Panc1 (cell line): ENCODE measurements at regions not wholly inside any gene's neighbourhood (a gene's known extent, or its start where the extent isn't known, plus 50 kb on each side); places are given as distances from the start of the nearest gene placed in this dataset.

ENCODE experiments used
- ATAC-seq: fragments of 200-7000 bp; cut with Tn5 transposase; 2 replicates; pipeline ENCODE4 v1.9.1; 2020; ENCODE audit warnings: mild to moderate bottlenecking, moderate library complexity
- BruUV-seq: library from RNA; stranded (reverse); fragments of 400-500 nt; replicated peaks from 2 replicates; lab custom pipeline; 2021; lab: Mats Ljungman, UMichigan
- CTCF ChIA-PET: fragments of 300-600 bp; sonication (Branson Sonifier 250); formaldehyde crosslinking; loops from one replicate; lab custom pipeline; 2022; ENCODE audit warnings: antibody characterized with exemption; lab: Charles Lee
- POLR2A ChIA-PET: fragments of 300-600 bp; sonication (Branson Sonifier 250); formaldehyde crosslinking; loops from one replicate; lab custom pipeline; 2022; ENCODE audit warnings: antibody characterized with exemption; lab: Charles Lee
- DNase-seq: peaks from one replicate; pipeline ENCODE4 v3.0.0-alpha.2; 2010; ENCODE audit warnings: low read depth, low spot score
- H3K27ac ChIP-seq: 2 replicates; pipeline ENCODE4 v1.5.1; 2011; ENCODE audit warnings: mild to moderate bottlenecking, low read length, inconsistent platforms
- H3K27me3 ChIP-seq: fragments of 200-500 bp; sonication (Bioruptor generic); 2 replicates; pipeline ENCODE4 v1.6.0; 2014; ENCODE audit warnings: low read length, inconsistent platforms; ENCODE audit not compliant: control insufficient read depth, insufficient read depth
- H3K36me3 ChIP-seq: fragments of 200-500 bp; sonication (Bioruptor generic); 2 replicates; pipeline ENCODE4 v1.5.1; 2014; ENCODE audit warnings: inconsistent platforms, mild to moderate bottlenecking, low read length, moderate library complexity; ENCODE audit not compliant: control insufficient read depth, insufficient read depth
- H3K4me1 ChIP-seq: 2 replicates; pipeline ENCODE4 v1.5.1; 2011; ENCODE audit warnings: inconsistent platforms, mild to moderate bottlenecking, low read length, moderate library complexity; ENCODE audit not compliant: control insufficient read depth, insufficient read depth
- H3K4me3 ChIP-seq, 2 experiments: 2 replicates each; pipeline ENCODE4 v1.5.1; 2011 to 2012; ENCODE audit warnings: low read depth in 2 of 2, low read length in 2 of 2, mild to moderate bottlenecking in 2 of 2, inconsistent platforms in 1 of 2, moderate library complexity in 1 of 2
- H3K9me3 ChIP-seq: fragments of 200-500 bp; sonication (Bioruptor generic); 2 replicates; pipeline ENCODE4 v1.5.1; 2014; ENCODE audit warnings: low read depth, mild to moderate bottlenecking, inconsistent platforms, low read length, moderate library complexity; ENCODE audit not compliant: control insufficient read depth, insufficient read depth
- POLR2AphosphoS5 ChIP-seq: IDR thresholded peaks from 2 replicates; pipeline ENCODE4 v1.6.1; 2012; ENCODE audit warnings: mild to moderate bottlenecking, low read depth, low read length, moderate library complexity
- SIN3A ChIP-seq: IDR thresholded peaks from 2 replicates; pipeline ENCODE4 v1.6.1; 2012; ENCODE audit warnings: low read depth, mild to moderate bottlenecking, low read length, moderate library complexity, borderline replicate concordance; ENCODE audit not compliant: insufficient read depth
- TCF7L2 ChIP-seq: IDR thresholded peaks from 2 replicates; pipeline ENCODE4 v1.6.1; 2011; ENCODE audit warnings: mild to moderate bottlenecking, low read depth, low read length, inconsistent platforms
- in situ Hi-C: cut with HindIII; loops from 2 replicates; pipeline ENCODE4 v1.10.0; 2016; ENCODE audit warnings: low sequenced_read_pairs, low pct_unique_long_range_greater_than_20kb
- intact Hi-C: fragments of 100-400 bp; cut with micrococcal nuclease; formaldehyde crosslinking; loops from one replicate; pipeline ENCODE4 v1.10.0; 2022; ENCODE audit not compliant: unreplicated experiment
- TF ChIP-seq, protein P1 (sequence below): fragments of 450-650 bp; IDR thresholded peaks from 2 replicates; pipeline ENCODE4 v1.5.1; 2017; ENCODE audit warnings: mild to moderate bottlenecking
- TF ChIP-seq, protein P2 (sequence below), 2 experiments: IDR thresholded peaks; 2 replicates each; pipeline ENCODE4 v1.6.1; 2011 to 2012; ENCODE audit warnings: low read depth in 2 of 2, control low read depth in 1 of 2, low read length in 1 of 2, mild to moderate bottlenecking in 1 of 2, moderate library complexity in 1 of 2; ENCODE audit not compliant: insufficient read depth in 1 of 2

GRCh38 chr2:122830157-122830556, 1074.7 kb downstream of the TSN start:
- no peaks in the 10 kb centered on the region for H3K9me3 ChIP-seq
- DNase-seq, result no peak
- H3K36me3 ChIP-seq, result no peaks in the 10 kb centered on the region
- no peak for ATAC-seq
- POLR2A ChIA-PET, result no interaction called here
- TF ChIP-seq POLR2AphosphoS5 (no peak), SIN3A (no peak)
- H3K4me1 ChIP-seq, result 0 out of 2 replicates have a peak, but pooled peaks cover 2% of the 10 kb centered on the region
- no peak overlapping the region for H3K27ac ChIP-seq
- no peaks in the 10 kb centered on the region for H3K27me3 ChIP-seq
- in situ Hi-C loops (no loop called here), intact Hi-C loops (no loop called here)
- BruUV-seq, result no TSS peak
- no peak overlapping the region for H3K4me3 ChIP-seq
- CTCF ChIA-PET, result no interaction called here

GRCh38 chr2:122831649-122832048, 1076.2 kb downstream of the TSN start:
- ChIA-PET CTCF (no interaction called here), POLR2A (no interaction called here)
- Histone ChIP-seq H3K9me3 (no peaks in the 10 kb centered on the region), H3K36me3 (no peaks in the 10 kb centered on the region), H3K4me3 (no peak overlapping the region), H3K27me3 (no peaks in the 10 kb centered on the region), H3K4me1 (0 out of 2 replicates have a peak, but pooled peaks cover 2% of the 10 kb centered on the region), H3K27ac (no peak overlapping the region)
- DNase-seq (peak; percentile 36), ATAC-seq (no peak)
- no TSS peak for BruUV-seq
- intact Hi-C loops, result no loop called here
- TF ChIP-seq, protein P1, sequence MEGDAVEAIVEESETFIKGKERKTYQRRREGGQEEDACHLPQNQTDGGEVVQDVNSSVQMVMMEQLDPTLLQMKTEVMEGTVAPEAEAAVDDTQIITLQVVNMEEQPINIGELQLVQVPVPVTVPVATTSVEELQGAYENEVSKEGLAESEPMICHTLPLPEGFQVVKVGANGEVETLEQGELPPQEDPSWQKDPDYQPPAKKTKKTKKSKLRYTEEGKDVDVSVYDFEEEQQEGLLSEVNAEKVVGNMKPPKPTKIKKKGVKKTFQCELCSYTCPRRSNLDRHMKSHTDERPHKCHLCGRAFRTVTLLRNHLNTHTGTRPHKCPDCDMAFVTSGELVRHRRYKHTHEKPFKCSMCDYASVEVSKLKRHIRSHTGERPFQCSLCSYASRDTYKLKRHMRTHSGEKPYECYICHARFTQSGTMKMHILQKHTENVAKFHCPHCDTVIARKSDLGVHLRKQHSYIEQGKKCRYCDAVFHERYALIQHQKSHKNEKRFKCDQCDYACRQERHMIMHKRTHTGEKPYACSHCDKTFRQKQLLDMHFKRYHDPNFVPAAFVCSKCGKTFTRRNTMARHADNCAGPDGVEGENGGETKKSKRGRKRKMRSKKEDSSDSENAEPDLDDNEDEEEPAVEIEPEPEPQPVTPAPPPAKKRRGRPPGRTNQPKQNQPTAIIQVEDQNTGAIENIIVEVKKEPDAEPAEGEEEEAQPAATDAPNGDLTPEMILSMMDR, result no peak
- TF ChIP-seq, protein P2, sequence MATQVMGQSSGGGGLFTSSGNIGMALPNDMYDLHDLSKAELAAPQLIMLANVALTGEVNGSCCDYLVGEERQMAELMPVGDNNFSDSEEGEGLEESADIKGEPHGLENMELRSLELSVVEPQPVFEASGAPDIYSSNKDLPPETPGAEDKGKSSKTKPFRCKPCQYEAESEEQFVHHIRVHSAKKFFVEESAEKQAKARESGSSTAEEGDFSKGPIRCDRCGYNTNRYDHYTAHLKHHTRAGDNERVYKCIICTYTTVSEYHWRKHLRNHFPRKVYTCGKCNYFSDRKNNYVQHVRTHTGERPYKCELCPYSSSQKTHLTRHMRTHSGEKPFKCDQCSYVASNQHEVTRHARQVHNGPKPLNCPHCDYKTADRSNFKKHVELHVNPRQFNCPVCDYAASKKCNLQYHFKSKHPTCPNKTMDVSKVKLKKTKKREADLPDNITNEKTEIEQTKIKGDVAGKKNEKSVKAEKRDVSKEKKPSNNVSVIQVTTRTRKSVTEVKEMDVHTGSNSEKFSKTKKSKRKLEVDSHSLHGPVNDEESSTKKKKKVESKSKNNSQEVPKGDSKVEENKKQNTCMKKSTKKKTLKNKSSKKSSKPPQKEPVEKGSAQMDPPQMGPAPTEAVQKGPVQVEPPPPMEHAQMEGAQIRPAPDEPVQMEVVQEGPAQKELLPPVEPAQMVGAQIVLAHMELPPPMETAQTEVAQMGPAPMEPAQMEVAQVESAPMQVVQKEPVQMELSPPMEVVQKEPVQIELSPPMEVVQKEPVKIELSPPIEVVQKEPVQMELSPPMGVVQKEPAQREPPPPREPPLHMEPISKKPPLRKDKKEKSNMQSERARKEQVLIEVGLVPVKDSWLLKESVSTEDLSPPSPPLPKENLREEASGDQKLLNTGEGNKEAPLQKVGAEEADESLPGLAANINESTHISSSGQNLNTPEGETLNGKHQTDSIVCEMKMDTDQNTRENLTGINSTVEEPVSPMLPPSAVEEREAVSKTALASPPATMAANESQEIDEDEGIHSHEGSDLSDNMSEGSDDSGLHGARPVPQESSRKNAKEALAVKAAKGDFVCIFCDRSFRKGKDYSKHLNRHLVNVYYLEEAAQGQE (IDR thresholded peaks at IDR 0.05; ENCODE audit: insufficient read depth in 1 of 2, low read depth in 2 of 2, low read length in 1 of 2), result no peak
- no peak for TF ChIP-seq POLR2AphosphoS5
- no peak for TF ChIP-seq SIN3A
- no peak for TF ChIP-seq TCF7L2
- in situ Hi-C loops, result no loop called here

DNA sequence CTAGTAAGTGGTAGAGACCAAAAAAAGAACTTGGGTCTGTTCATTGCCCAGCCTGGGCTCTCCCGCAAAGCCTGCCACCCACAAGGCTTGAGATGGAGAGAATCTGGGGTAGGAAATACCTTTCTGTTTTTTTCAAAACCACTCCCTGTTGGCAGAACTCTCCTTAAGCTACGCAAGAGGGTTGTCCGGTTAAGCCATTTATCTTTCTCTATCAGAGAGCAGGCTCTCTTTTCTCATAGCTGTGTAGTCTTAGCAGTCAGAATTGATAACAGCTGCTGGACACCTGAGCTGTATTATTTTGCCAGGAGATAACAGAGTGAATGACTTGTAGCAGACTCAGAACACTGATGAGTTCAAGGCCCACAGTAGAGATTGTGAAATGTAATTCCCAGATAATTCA, 1088.1 kb downstream of the TSN start:
- Histone ChIP-seq H3K4me1 (no peaks in the 10 kb centered on the region), H3K27me3 (no peaks in the 10 kb centered on the region), H3K27ac (no peak overlapping the region), H3K4me3 (no peak overlapping the region), H3K36me3 (no peaks in the 10 kb centered on the region), H3K9me3 (peaks cover 4% of the 10 kb centered on the region; the same call in 1 of the 2 replicates)
- ATAC-seq (no peak), DNase-seq (no peak)
- intact Hi-C loops (no loop called here), in situ Hi-C loops (no loop called here)
- CTCF ChIA-PET, result no interaction called here
- no TSS peak for BruUV-seq
- POLR2A ChIA-PET, result no interaction called here
- TF ChIP-seq TCF7L2, result no peak
- TF ChIP-seq POLR2AphosphoS5, result no peak
- TF ChIP-seq, protein P2 (IDR thresholded peaks at IDR 0.05; ENCODE audit: insufficient read depth in 1 of 2, low read depth in 2 of 2, low read length in 1 of 2), result no peak
- TF ChIP-seq SIN3A, result no peak
- TF ChIP-seq, protein P1, result no peak
